GM13977 (cell line): ENCODE measurements at regions not wholly inside any gene's neighbourhood (a gene's known extent, or its start where the extent isn't known, plus 50 kb on each side); places are given as distances from the start of the nearest gene placed in this dataset.

Experiments used
- DNase-seq: peaks from one replicate; pipeline ENCODE4 v3.0.0; 2012; ENCODE audit warnings: low spot score
- CTCF ChIP-seq: IDR thresholded peaks from 2 replicates; pipeline ENCODE4 v1.5.1; 2012; ENCODE audit warnings: mild to moderate bottlenecking, control low read depth; ENCODE audit not compliant: insufficient read depth; ENCODE audit errors: extremely low read depth, missing control alignments
- in situ Hi-C: fragments of 300-500 bp; cut with MboI; formaldehyde crosslinking; loops from one replicate; pipeline ENCODE4 v1.12.0; 2022; ENCODE audit warnings: low sequenced_read_pairs, low pct_unique_long_range_greater_than_20kb, mixed read lengths, inconsistent platforms; ENCODE audit not compliant: unreplicated experiment

DNA sequence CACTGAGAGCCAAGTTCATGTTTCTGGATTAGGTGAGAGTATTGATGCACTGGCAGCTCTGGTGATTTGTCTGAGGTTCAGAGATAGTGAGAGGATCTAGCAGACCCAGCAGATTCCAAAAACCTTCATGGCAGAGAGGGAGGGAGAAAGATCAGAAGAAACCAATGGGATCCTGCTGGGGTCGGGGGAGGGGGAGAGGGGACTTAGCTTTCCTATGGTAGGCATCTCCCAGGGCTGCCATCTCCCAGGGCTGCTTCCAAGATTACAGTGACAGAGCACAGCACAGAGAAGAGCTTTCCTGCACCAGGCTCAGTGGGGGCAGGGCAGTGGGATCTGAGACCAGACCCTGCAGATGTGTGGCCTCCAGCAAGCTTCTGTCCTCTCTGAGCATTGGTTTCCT lies 76.8 kb upstream of the GDF10 start:
- in situ Hi-C loops = no loop called here
- no peak for DNase-seq
- TF ChIP-seq CTCF = no peak

DNA sequence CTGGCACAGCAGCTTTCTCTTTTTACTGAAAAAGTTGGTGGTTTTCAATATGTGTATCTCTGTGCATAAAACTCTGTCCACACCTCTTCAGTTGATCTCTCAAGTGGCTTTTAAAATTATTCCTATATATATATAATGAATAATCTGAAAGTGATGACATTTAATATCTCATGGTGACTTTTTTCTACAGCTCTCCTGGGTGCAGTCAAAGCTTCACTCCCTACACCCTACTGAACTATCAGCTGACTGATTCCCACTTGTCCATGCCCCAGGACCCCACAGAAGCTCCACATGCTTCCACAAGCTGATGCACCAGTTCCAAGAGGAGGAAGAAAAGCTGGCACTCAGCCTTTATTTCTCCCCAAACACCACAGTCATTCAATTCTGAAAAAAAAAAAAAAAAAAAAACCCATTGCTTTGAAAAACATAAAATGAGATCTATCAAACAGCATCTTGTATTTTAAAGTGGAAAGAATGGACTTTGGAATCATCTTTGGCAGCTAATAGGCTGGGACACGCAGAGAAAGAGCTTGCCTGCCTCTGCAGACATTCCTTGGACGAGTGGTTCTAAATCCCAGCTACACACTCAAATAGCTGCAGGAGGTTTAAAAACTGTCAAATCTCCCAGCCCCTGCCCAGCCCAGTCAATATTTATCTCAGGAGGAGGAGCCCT lies 75.3 kb upstream of the GDF10 start:
- in situ Hi-C loops = no loop called here

GRCh38 chr10:47225219-47225927 lies 74.6 kb upstream of the GDF10 start:
- in situ Hi-C loops = no loop called here
- no peak for TF ChIP-seq CTCF
- no peak for DNase-seq

More for the DNA sequence above, 75.3 kb upstream of the GDF10 start:
- DNase-seq = no peak
- no peak for TF ChIP-seq CTCF

GRCh38 chr10:47225928-47226645 lies 73.9 kb upstream of the GDF10 start:
- TF ChIP-seq CTCF = no peak
- DNase-seq = no peak
- in situ Hi-C loops = no loop called here

GRCh38 chr10:47230482-47230881 lies 69.5 kb upstream of the GDF10 start:
- no peak for DNase-seq
- in situ Hi-C loops = no loop called here
- no peak for TF ChIP-seq CTCF

DNA sequence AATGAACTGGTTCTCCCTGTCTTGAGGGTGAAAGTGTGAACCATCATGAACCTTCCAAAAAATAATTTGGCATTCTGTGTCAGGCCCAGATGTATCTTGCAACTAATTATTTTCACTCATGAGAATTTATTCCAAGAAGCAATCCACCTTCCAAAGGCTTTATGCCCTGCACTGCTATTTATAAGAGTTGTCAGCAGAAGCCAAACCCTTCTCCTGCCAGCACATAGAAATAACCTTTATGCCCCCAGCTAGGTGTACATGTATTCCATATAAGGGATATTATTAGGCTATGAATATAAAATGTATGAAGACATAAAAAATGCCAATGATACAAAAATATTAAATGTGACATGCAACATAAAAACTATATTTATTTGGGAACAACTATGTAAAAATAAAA lies 69.0 kb upstream of the GDF10 start:
- DNase-seq = no peak
- in situ Hi-C loops = no loop called here
- no peak for TF ChIP-seq CTCF
